ENCODE measurements at regions not wholly inside any gene's neighbourhood (a gene's known extent, or its start where the extent isn't known, plus 50 kb on each side); places are given as distances from the start of the nearest gene placed in this dataset.
"Not testable (repeated sequence)": the region's sequence is repeated elsewhere in the genome, so short reads cannot be mapped to it uniquely, and the experiment has no call there.

DNA sequence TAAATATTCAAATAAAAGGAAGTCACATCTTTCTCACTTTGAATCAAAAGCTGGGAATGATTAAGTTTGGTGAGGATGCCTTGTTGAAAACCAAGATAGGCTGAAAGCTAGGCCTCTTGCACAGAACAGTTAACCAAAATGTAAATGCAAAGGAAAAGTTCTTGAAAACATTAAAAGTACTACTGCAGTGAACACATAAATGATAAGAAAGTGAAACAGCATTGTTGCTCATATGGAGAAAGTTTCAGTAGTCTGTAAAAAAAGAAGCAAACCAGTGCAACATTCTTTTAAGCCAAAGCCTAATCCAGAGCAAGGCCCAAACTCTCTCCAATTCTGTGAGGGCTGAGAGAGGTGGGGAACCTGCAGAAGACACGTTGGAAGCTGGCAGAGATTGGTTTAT lies 1281.9 kb downstream of the CDH12 start:
- not testable (repeated sequence) for TF ChIP-seq TAF1 (IDR thresholded peaks at IDR 0.05; ENCODE audit: low read depth, low read length); POLR2A (IDR thresholded peaks at IDR 0.05; ENCODE audit: low read depth, low read length); POLR2AphosphoS5 (IDR thresholded peaks at IDR 0.05; ENCODE audit: low read depth, low read length); SPI1 (IDR thresholded peaks at IDR 0.05; ENCODE audit: low read depth, low read length); PAX5 (IDR thresholded peaks at IDR 0.05; ENCODE audit: insufficient read depth, low read length, severe bottlenecking)

Measured in GM12891 (cell line).